ENCODE measurements at regions not wholly inside any gene's neighbourhood (a gene's known extent, or its start where the extent isn't known, plus 50 kb on each side); places are given as distances from the start of the nearest gene placed in this dataset.

GRCh38 chr16:86166414-86166813, 267.5 kb downstream of the IRF8 start:
- no peak for DNase-seq

- DNase-seq = no peak
These were observed 268.1 kb downstream of the IRF8 start for GRCh38 chr16:86167061-86167460.

GRCh38 chr16:86170720-86171119, 271.8 kb downstream of the IRF8 start:
- DNase-seq = no peak

- no peak for DNase-seq
These were observed 272.4 kb downstream of the IRF8 start for GRCh38 chr16:86171329-86171728.

- no peak for DNase-seq
These were observed 276.9 kb downstream of the IRF8 start for GRCh38 chr16:86175816-86176215.

- DNase-seq = no peak
These were observed 277.5 kb downstream of the IRF8 start for GRCh38 chr16:86176462-86176861.

- no peak for DNase-seq
These were observed 281.3 kb downstream of the IRF8 start for GRCh38 chr16:86180244-86180643.

GRCh38 chr16:86180780-86181179, 281.8 kb downstream of the IRF8 start:
- no peak for DNase-seq

GRCh38 chr16:86181526-86181925, 282.6 kb downstream of the IRF8 start:
- DNase-seq = no peak

GRCh38 chr16:86184185-86184584, 285.2 kb downstream of the IRF8 start:
- no peak for DNase-seq

- no peak for DNase-seq
These were observed 286.1 kb downstream of the IRF8 start for GRCh38 chr16:86185089-86185488.

- DNase-seq = no peak
These were observed 287.4 kb downstream of the IRF8 start for GRCh38 chr16:86186313-86186712.

- DNase-seq = no peak
These were observed 291.0 kb downstream of the IRF8 start for GRCh38 chr16:86189934-86190333.

GRCh38 chr16:86191663-86192062, 292.7 kb downstream of the IRF8 start:
- DNase-seq = no peak

GRCh38 chr16:86193528-86194193, 294.7 kb downstream of the IRF8 start:
- no peak for DNase-seq

- no peak for DNase-seq
These were observed 297.1 kb downstream of the IRF8 start for GRCh38 chr16:86195863-86196630.

- no peak for DNase-seq
These were observed 297.9 kb downstream of the IRF8 start for GRCh38 chr16:86196687-86197391.

GRCh38 chr16:86198206-86199118, 299.5 kb downstream of the IRF8 start:
- DNase-seq = no peak

GRCh38 chr16:86199182-86199581, 300.2 kb downstream of the IRF8 start:
- DNase-seq = no peak

- no peak for DNase-seq
These were observed 301.1 kb downstream of the IRF8 start for GRCh38 chr16:86199871-86200695.

- DNase-seq = no peak
These were observed 301.8 kb downstream of the IRF8 start for GRCh38 chr16:86200722-86201121.

- no peak for DNase-seq
These were observed 302.8 kb downstream of the IRF8 start for GRCh38 chr16:86201746-86202145.

All from NCI-H526 (cell line).